GM18511 (cell line): ENCODE measurements at regions not wholly inside any gene's neighbourhood (a gene's known extent, or its start where the extent isn't known, plus 50 kb on each side); places are given as distances from the start of the nearest gene placed in this dataset.

Experiments
- ATAC-seq: cut with Tn5 transposase; IDR thresholded peaks from one replicate; pipeline ENCODE4 v1.9.1; 2021; ENCODE audit warnings: mild to moderate bottlenecking, moderate library complexity; ENCODE audit not compliant: unreplicated experiment

GRCh38 chr18:24530630-24531111, 70.2 kb downstream of the HRH4 start:
- ATAC-seq: no peak

- ATAC-seq: no peak
Observed at GRCh38 chr18:24534271-24534670, 73.8 kb downstream of the HRH4 start.

DNA sequence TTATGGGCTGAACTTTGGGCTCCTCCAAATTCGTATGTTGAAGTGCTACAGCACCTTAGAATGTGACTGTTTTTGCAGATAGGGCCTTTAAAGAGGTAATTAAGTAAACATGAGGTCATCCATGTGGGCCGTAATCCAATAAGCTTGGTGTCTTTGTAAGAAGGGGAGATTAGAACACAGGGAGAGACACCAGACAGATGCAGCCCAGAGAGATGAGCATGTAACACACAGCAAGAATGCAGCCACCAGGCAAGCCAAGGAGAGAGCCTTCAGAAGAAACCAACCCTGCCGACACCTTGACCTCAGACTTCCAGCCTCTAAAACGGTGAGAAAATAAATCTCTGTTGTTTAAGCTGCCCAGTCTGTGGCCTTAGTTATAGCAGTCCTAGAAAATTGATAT, 74.3 kb downstream of the HRH4 start:
- ATAC-seq: no peak

GRCh38 chr18:24535527-24536295, 75.3 kb downstream of the HRH4 start:
- ATAC-seq: no peak

- no peak for ATAC-seq
Observed at GRCh38 chr18:24536326-24536725, 75.9 kb downstream of the HRH4 start.

GRCh38 chr18:24536834-24537233, 76.4 kb downstream of the HRH4 start:
- ATAC-seq: no peak

GRCh38 chr18:24538414-24539264, 78.2 kb downstream of the HRH4 start:
- ATAC-seq: no peak

GRCh38 chr18:24539866-24540617, 79.6 kb downstream of the HRH4 start:
- no peak for ATAC-seq

DNA sequence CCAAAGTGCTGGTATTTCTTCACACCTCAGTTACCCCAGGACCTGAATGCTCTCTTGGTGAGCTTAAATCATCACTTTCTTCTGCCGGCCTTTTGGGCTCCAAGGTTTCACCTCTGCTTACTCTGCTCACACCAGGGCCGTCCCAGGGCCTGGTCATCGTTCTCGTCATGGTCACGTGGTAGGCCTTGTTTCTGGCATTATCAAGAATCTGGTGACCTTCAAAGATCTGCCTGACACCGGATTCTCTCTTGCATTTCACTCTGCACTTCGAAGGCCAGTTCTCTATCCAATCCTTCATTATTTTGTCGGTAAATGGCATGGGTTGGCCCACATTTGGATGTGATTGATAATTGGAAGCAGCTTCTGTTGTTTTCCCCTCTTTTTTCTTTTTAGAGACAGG, 80.5 kb downstream of the HRH4 start:
- no peak for ATAC-seq

DNA sequence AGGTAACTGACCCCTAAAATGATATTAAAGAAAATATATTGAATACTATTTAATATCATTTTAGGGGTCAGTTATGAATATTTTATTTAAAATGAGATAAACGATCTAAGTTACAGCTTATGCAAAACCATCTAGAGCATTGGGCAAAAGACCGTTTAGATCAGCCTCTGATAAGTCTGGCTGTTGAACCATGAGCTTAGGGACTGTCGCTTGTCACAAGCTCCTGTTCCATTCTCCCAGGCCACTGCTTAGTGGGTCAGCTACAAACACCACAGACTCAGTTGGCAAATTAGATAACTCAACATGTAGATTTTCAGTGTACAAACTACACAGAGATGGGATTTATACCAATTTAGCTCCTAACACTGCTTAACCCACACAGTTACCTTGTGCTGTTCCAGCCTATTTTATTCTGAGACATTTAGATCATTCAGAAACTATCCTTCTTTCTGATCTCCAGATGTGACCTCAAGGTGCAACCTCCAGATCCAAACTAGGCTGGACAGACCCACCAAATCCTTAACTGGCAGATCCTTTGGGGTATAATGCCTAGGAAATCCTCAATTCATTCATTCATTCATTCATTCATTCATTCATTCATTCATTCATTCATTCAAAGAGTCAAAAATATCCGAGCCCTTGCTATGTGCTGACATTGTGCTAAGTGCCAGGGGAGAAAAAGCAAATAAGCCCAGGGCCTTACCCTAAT, 82.8 kb downstream of the HRH4 start:
- no peak for ATAC-seq

- no peak for ATAC-seq
Observed at GRCh38 chr18:24543795-24544498, 83.5 kb downstream of the HRH4 start.

DNA sequence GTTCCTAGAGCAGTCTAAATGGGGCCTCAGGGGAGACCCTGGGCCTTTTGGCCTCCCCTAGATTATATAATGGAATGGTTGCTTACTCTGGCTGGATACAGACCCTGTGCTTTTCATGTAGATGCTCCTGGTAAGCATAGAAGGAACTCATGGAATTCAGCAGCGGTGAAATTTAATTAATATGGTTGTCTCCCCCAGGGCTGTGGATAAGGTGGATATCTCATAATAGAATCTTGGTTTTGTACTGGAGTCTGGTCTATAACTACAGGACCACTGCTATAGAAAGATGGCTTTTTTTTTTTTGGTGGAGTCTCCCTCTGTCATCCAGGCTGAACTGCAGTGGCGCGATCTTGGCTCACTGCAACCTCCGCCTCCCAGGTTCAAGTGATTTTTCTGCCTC, 84.5 kb downstream of the HRH4 start:
- ATAC-seq: no peak

DNA sequence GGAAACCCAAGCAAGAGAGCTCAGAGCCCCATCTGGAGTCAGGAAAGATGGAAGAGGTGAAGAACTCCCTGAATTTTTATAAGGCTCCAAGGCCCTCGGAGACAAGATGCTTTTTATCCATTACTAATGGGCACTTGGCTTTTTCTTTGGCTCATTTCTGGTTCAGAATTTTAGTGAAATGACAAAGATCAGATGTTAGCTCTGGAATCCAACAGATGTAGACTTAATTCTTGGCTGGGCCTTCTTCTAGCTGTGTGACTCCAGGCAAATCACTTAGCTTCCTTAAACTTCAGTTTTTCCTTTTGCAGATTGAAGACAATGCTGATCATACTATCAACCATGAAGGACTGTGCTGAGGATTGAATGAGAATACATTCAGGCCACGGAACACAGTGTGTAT, 85.2 kb downstream of the HRH4 start:
- no peak for ATAC-seq

GRCh38 chr18:24546307-24546706, 85.9 kb downstream of the HRH4 start:
- ATAC-seq: no peak

DNA sequence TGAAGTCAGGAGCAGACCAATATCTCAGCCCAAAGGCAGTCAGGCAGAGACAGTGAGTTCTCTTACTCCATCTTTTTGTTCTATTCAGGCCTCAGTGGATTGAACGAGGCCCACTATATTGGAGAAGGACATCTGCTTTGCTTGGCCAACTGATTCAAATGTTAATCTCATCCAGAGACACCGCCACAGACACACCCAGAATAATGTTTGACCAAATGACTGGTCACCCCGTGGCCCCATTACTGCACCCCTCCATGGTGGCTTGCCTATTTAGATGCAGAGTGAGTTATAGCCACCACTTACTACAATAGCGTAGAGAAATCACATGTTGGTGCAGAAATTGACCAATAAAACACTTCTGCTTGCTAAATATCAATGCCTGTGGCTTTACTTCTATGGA, 88.1 kb downstream of the HRH4 start:
- no peak for ATAC-seq

DNA sequence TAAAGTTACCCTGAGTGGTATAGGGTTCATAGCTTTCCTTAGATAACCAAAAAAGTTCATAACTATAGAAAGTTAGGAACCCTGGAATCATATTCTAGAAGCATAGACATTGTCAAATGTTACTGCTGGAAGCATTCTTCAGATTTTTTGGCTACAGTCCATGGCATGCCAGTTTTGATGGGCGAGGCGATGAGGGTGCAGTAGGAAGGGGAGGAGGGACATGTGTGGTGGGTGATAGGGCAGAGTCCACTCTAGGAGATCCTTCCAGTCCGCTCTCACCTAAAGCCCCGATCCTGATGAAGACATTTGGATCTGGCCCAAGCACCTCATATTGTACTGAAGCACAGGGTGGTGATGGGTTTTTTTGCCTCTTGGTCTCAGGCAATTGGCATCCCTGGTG, 91.8 kb downstream of the HRH4 start:
- ATAC-seq: no peak

- no peak for ATAC-seq
Observed at GRCh38 chr18:24553571-24554285, 93.3 kb downstream of the HRH4 start.

GRCh38 chr18:24558403-24558802, 98.0 kb downstream of the HRH4 start:
- ATAC-seq: no peak

DNA sequence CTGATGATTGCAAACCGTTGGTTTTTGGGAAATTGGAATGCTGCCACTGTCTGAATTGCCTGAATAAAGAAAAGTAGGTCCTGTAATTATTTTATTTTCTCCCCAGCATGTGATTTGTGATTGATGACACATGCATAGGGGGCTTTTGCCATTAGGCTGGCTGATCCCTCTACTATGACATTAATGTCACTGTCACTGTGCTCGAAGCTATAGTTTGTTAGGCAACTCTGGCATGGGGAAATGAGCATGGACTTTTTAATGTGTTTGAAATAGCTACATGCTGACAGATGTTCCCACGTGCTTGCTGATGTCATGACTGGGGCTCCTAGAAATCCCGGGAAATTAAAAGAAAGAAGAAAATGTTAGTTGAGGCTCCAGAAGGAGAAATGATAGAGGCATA, 99.1 kb downstream of the HRH4 start:
- no peak for ATAC-seq
